K562 (cell line): ENCODE measurements at regions not wholly inside any gene's neighbourhood (a gene's known extent, or its start where the extent isn't known, plus 50 kb on each side); places are given as distances from the start of the nearest gene placed in this dataset.

Experiments used
- E2F8 ChIP-seq: fragments of 450-650 bp; IDR thresholded peaks from 2 replicates; pipeline ENCODE4 v1.7.1; 2018; ENCODE audit warnings: mild to moderate bottlenecking, low read depth; ENCODE audit not compliant: partially characterized antibody
- ELF2 ChIP-seq: fragments of 250-450 bp; sonication (Bioruptor Pico); IDR thresholded peaks from 2 replicates; pipeline ENCODE4 v1.5.0; 2021; ENCODE audit warnings: mild to moderate bottlenecking
- HLTF ChIP-seq: fragments of 450-650 bp; IDR thresholded peaks from 2 replicates; pipeline ENCODE4 v1.6.1; 2016
- MYBL2 ChIP-seq, 2 experiments: fragments of 450-650 bp in 1 of 2; sonication (generic) in 1 of 2; formaldehyde crosslinking in 1 of 2; IDR thresholded peaks; 2 replicates each; pipeline versions ENCODE4 v1.6.1 to v1.8.1; 2017 to 2022; ENCODE audit warnings: borderline replicate concordance in 1 of 2, inconsistent platforms in 1 of 2, low read depth in 1 of 2, mild to moderate bottlenecking in 1 of 2, missing genetic modification reagents in 1 of 2, moderate library complexity in 1 of 2
- PRMT5 ChIP-seq: sonication (generic); formaldehyde crosslinking; IDR thresholded peaks from 2 replicates; pipeline ENCODE4 v1.5.0; 2020; ENCODE audit warnings: missing genetic modification reagents
- PTRF ChIP-seq: fragments of 450-650 bp; IDR thresholded peaks from 2 replicates; pipeline ENCODE4 v1.6.1; 2016; ENCODE audit warnings: mild to moderate bottlenecking, missing genetic modification characterization, missing compliant biosample characterization
- SLC30A9 ChIP-seq: fragments of 250-450 bp; sonication (Bioruptor Pico); IDR thresholded peaks from 2 replicates; pipeline ENCODE4 v1.8.0; 2022; ENCODE audit warnings: mild to moderate bottlenecking, moderate library complexity
- SMARCE1 ChIP-seq: fragments of 450-650 bp; IDR thresholded peaks from 2 replicates; pipeline ENCODE4 v1.7.1; 2016; ENCODE audit warnings: mild to moderate bottlenecking
- STAT5B ChIP-seq: fragments of 250-450 bp; sonication (Bioruptor Pico); IDR thresholded peaks from 2 replicates; pipeline ENCODE4 v1.8.0; 2021; ENCODE audit warnings: mild to moderate bottlenecking, inconsistent platforms
- XRCC4 ChIP-seq: IDR thresholded peaks from one replicate; pipeline ENCODE4 v1.6.1; 2011; ENCODE audit not compliant: insufficient read depth, insufficient read length; ENCODE audit errors: extremely low read depth
- ZNF778 ChIP-seq: fragments of 450-650 bp; formaldehyde crosslinking; IDR thresholded peaks from 2 replicates; pipeline ENCODE4 v1.4.0; 2020; ENCODE audit warnings: mild to moderate bottlenecking, moderate library complexity
- ZZZ3 ChIP-seq: fragments of 450-650 bp; IDR thresholded peaks from 2 replicates; pipeline ENCODE4 v1.6.1; 2016; ENCODE audit warnings: antibody characterized with exemption, mild to moderate bottlenecking, moderate library complexity
- TF ChIP-seq, protein P1 (sequence below): sonication (generic); formaldehyde crosslinking; IDR thresholded peaks from 2 replicates; pipeline ENCODE4 v1.8.0; 2022; ENCODE audit warnings: mild to moderate bottlenecking, missing genetic modification reagents
- TF ChIP-seq, protein P2 (sequence below), 2 experiments: fragments of 450-650 bp in 1 of 2; sonication (generic) in 1 of 2; formaldehyde crosslinking in 1 of 2; IDR thresholded peaks in 1 of 2; conservative IDR thresholded peaks in 1 of 2; 2 replicates each; pipeline versions ENCODE4 v1.6.1 to v1.8.1; 2016 to 2023; ENCODE audit warnings: mild to moderate bottlenecking in 2 of 2, moderate library complexity in 2 of 2, inconsistent platforms in 1 of 2, missing genetic modification reagents in 1 of 2
- TF ChIP-seq, protein P3 (sequence below): fragments of 250-450 bp; sonication (Bioruptor Pico); IDR thresholded peaks from 2 replicates; pipeline ENCODE4 v1.8.0; 2021; ENCODE audit warnings: moderate library complexity, mild to moderate bottlenecking, inconsistent platforms

GRCh38 chr1:5504364-5504740, 487.9 kb downstream of the NPHP4 start (continued):
- no peak for TF ChIP-seq PRMT5 (CRISPR knock-in tag)
- TF ChIP-seq, protein P1, sequence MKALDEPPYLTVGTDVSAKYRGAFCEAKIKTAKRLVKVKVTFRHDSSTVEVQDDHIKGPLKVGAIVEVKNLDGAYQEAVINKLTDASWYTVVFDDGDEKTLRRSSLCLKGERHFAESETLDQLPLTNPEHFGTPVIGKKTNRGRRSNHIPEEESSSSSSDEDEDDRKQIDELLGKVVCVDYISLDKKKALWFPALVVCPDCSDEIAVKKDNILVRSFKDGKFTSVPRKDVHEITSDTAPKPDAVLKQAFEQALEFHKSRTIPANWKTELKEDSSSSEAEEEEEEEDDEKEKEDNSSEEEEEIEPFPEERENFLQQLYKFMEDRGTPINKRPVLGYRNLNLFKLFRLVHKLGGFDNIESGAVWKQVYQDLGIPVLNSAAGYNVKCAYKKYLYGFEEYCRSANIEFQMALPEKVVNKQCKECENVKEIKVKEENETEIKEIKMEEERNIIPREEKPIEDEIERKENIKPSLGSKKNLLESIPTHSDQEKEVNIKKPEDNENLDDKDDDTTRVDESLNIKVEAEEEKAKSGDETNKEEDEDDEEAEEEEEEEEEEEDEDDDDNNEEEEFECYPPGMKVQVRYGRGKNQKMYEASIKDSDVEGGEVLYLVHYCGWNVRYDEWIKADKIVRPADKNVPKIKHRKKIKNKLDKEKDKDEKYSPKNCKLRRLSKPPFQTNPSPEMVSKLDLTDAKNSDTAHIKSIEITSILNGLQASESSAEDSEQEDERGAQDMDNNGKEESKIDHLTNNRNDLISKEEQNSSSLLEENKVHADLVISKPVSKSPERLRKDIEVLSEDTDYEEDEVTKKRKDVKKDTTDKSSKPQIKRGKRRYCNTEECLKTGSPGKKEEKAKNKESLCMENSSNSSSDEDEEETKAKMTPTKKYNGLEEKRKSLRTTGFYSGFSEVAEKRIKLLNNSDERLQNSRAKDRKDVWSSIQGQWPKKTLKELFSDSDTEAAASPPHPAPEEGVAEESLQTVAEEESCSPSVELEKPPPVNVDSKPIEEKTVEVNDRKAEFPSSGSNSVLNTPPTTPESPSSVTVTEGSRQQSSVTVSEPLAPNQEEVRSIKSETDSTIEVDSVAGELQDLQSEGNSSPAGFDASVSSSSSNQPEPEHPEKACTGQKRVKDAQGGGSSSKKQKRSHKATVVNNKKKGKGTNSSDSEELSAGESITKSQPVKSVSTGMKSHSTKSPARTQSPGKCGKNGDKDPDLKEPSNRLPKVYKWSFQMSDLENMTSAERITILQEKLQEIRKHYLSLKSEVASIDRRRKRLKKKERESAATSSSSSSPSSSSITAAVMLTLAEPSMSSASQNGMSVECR (CRISPR knock-in tag): no peak
- no peak for TF ChIP-seq PTRF
- TF ChIP-seq SLC30A9 (CRISPR knock-in tag): no peak
- no peak for TF ChIP-seq ELF2 (CRISPR knock-in tag)
- TF ChIP-seq ZNF778 (CRISPR knock-in tag): no peak
- TF ChIP-seq, protein P2, sequence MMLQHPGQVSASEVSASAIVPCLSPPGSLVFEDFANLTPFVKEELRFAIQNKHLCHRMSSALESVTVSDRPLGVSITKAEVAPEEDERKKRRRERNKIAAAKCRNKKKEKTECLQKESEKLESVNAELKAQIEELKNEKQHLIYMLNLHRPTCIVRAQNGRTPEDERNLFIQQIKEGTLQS (IDR thresholded peaks at IDR 0.05): no peak
- TF ChIP-seq, protein P2 (CRISPR knock-in tag; conservative IDR thresholded peaks at IDR 0.05): no peak
- TF ChIP-seq STAT5B (CRISPR knock-in tag): no peak
- no peak for TF ChIP-seq MYBL2 (IDR thresholded peaks at IDR 0.05; ENCODE audit: low read depth)
- TF ChIP-seq MYBL2 (CRISPR knock-in tag; IDR thresholded peaks at IDR 0.05; ENCODE audit: borderline replicate concordance): no peak
- TF ChIP-seq ZZZ3: no peak
- TF ChIP-seq XRCC4: no peak
- no peak for TF ChIP-seq SMARCE1
- TF ChIP-seq HLTF: no peak
- TF ChIP-seq, protein P3, sequence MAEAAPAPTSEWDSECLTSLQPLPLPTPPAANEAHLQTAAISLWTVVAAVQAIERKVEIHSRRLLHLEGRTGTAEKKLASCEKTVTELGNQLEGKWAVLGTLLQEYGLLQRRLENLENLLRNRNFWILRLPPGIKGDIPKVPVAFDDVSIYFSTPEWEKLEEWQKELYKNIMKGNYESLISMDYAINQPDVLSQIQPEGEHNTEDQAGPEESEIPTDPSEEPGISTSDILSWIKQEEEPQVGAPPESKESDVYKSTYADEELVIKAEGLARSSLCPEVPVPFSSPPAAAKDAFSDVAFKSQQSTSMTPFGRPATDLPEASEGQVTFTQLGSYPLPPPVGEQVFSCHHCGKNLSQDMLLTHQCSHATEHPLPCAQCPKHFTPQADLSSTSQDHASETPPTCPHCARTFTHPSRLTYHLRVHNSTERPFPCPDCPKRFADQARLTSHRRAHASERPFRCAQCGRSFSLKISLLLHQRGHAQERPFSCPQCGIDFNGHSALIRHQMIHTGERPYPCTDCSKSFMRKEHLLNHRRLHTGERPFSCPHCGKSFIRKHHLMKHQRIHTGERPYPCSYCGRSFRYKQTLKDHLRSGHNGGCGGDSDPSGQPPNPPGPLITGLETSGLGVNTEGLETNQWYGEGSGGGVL (CRISPR knock-in tag): no peak
- TF ChIP-seq E2F8: no peak
